Skeletal muscle tissue (tissue), 3 donors: ENCODE measurements at regions not wholly inside any gene's neighbourhood (a gene's known extent, or its start where the extent isn't known, plus 50 kb on each side); places are given as distances from the start of the nearest gene placed in this dataset.

Experiments used
- H3K27ac ChIP-seq: one replicate; pipeline ENCODE4 v1.7.0; 2013; ENCODE audit warnings: mild to moderate bottlenecking, low read depth, low read length, inconsistent platforms
- H3K27me3 ChIP-seq, 3 donors: one replicate each; pipeline ENCODE4 v1.7.0; 2013; ENCODE audit warnings: low read length in 3 of 3; ENCODE audit not compliant: control insufficient read depth in 3 of 3, insufficient read depth in 3 of 3
- H3K36me3 ChIP-seq, 3 donors: one replicate each; pipeline ENCODE4 v1.7.0; 2013; ENCODE audit warnings: low read length in 3 of 3; ENCODE audit not compliant: control insufficient read depth in 3 of 3, insufficient read depth in 3 of 3
- H3K4me1 ChIP-seq, 3 donors: one replicate each; pipeline ENCODE4 v1.7.0; 2013; ENCODE audit warnings: low read length in 3 of 3, mild to moderate bottlenecking in 3 of 3; ENCODE audit not compliant: control insufficient read depth in 3 of 3, insufficient read depth in 3 of 3
- H3K4me3 ChIP-seq, 3 donors: one replicate each; pipeline ENCODE4 v1.7.0; 2013; ENCODE audit warnings: low read length in 3 of 3
- H3K9ac ChIP-seq, 3 donors: one replicate each; pipeline ENCODE4 v1.7.0; 2013; ENCODE audit warnings: low read length in 3 of 3, mild to moderate bottlenecking in 3 of 3, moderate library complexity in 2 of 3, low read depth in 1 of 3
- H3K9me3 ChIP-seq, 3 donors: one replicate each; pipeline ENCODE4 v1.7.0; 2013; ENCODE audit warnings: low read length in 3 of 3; ENCODE audit not compliant: control insufficient read depth in 3 of 3
- donor health status: Osteomylitis.

DNA sequence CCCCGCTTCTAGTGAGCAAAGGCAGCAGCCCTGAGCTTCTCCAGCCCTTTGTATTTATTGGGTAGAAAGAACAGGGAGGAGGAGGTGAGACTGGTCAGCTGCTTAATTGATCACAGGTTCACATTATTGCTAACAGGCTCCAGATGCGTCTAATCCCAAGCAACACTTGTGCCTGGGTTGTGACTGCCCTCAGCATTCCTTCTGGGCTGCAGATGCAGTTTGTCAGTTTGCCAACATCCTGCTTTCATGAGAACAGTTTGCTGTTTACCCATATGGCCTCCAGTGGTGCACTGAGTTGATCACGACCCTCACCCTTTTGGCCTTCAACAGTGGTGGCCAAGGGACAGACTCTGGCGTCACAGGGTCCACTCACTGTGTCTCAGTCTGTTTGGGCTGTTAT is 159.5 kb upstream of the ZNF516 start:
- peaks cover 9 to 15% (median 10%) of the 10 kb centered on the region in 3 donors for H3K27me3 ChIP-seq
- no peak overlapping the region for H3K4me3 ChIP-seq

DNA sequence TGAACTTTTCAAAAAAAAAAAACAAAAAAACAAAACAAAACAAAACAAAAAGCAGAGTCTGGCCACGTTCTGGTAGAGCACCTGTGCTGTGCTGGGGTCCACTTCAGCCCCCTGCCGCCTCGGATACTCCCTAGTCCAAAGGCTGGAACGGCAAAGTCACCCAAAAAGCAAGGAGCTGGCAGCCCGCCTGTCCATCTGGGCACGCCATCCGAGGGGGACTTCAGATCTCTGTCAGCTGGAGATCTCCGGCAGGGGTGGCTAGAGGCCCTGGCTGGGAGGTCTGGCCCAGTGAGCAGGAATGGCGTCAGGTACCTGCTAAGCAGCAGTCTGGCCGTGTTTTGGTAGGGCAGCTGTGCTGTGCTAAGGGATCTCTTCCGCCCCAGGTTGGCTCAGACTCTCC is 152.3 kb upstream of the ZNF516 start:
- Histone ChIP-seq H3K9ac (no peak overlapping the region), H3K27ac (no peak overlapping the region)

More for the DNA sequence above, 159.5 kb upstream of the ZNF516 start:
- Histone ChIP-seq H3K36me3 (no peaks in the 10 kb centered on the region), H3K9me3 (no peaks in the 10 kb centered on the region), H3K27ac (no peak overlapping the region), H3K4me1 (no peaks in the 10 kb centered on the region), H3K9ac (no peak overlapping the region)

GRCh38 chr18:76644580-76644979 is 149.5 kb upstream of the ZNF516 start:
- no peak overlapping the region for H3K9ac ChIP-seq
- peaks cover 0 to 7% (median 6%) of the 10 kb centered on the region in 3 donors for H3K27me3 ChIP-seq
- no peak overlapping the region for H3K4me3 ChIP-seq
- H3K9me3 ChIP-seq, result no peaks in the 10 kb centered on the region
- no peaks in the 10 kb centered on the region for H3K36me3 ChIP-seq
- H3K4me1 ChIP-seq, result no peaks in the 10 kb centered on the region
- no peak overlapping the region for H3K27ac ChIP-seq

More for the DNA sequence above, 152.3 kb upstream of the ZNF516 start:
- Histone ChIP-seq H3K27me3 (peaks cover 0 to 9% (median 7%) of the 10 kb centered on the region in 3 donors), H3K36me3 (no peaks in the 10 kb centered on the region), H3K4me3 (no peak overlapping the region), H3K9me3 (no peaks in the 10 kb centered on the region), H3K4me1 (no peaks in the 10 kb centered on the region)

DNA sequence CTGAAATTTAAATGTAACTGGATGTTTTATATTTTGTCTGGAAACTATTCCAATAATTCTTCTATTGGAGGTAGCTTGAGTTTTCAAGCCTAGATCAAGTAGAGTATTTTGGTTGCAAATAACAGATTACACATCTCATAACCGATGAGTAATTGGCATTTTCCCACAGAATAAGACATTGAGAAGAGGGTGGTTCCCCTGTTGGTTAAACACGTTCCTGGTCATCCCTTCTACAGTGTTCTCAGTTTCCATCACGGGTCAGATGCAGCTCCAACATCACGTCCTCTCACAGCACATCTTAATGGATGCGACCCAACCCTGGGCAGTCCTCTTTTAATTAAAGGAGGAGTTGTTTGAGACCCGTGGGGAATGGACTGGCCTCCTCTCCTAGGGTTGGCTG is 149.0 kb upstream of the ZNF516 start:
- H3K9me3 ChIP-seq, result no peaks in the 10 kb centered on the region
- no peak overlapping the region for H3K4me3 ChIP-seq
- no peak overlapping the region for H3K9ac ChIP-seq
- peaks cover 0 to 7% (median 6%) of the 10 kb centered on the region in 3 donors for H3K27me3 ChIP-seq
- H3K27ac ChIP-seq, result no peak overlapping the region
- no peaks in the 10 kb centered on the region for H3K4me1 ChIP-seq
- no peaks in the 10 kb centered on the region for H3K36me3 ChIP-seq

- H3K27ac ChIP-seq, result no peak overlapping the region
- peaks cover 0 to 7% (median 6%) of the 10 kb centered on the region in 3 donors for H3K27me3 ChIP-seq
- no peak overlapping the region for H3K4me3 ChIP-seq
- no peak overlapping the region for H3K9ac ChIP-seq
- H3K9me3 ChIP-seq, result no peaks in the 10 kb centered on the region
- H3K4me1 ChIP-seq, result no peaks in the 10 kb centered on the region
- no peaks in the 10 kb centered on the region for H3K36me3 ChIP-seq
Observed at GRCh38 chr18:76643199-76643598, 148.2 kb upstream of the ZNF516 start.

GRCh38 chr18:76640438-76640837 is 145.4 kb upstream of the ZNF516 start:
- Histone ChIP-seq H3K4me1 (no peaks in the 10 kb centered on the region), H3K9me3 (no peaks in the 10 kb centered on the region), H3K27ac (no peak overlapping the region), H3K4me3 (no peak overlapping the region), H3K9ac (no peak overlapping the region), H3K36me3 (no peaks in the 10 kb centered on the region), H3K27me3 (no peaks in the 10 kb centered on the region)

DNA sequence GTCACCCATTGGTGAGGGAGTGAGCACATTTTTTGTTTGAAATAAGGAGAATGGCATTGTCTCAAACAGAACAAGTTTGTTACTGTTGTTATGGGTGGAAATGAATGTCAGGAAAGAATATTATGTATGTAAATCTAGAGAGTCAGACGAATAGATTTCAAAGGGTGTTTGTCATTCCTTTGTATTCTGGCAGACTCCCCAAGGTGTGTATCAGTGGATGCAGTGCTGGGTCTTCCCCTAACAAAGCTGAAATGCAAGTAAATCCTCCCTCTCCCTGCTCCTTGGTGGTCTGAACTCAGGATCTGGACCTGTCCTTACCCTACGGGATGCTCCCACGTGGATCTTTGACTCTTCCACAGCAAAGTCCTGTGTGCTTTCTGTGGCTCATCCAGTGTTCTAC is 139.5 kb upstream of the ZNF516 start:
- Histone ChIP-seq H3K4me1 (no peaks in the 10 kb centered on the region), H3K36me3 (no peaks in the 10 kb centered on the region), H3K9ac (no peak overlapping the region), H3K27ac (no peak overlapping the region), H3K27me3 (no peaks in the 10 kb centered on the region), H3K9me3 (no peaks in the 10 kb centered on the region), H3K4me3 (no peak overlapping the region)

DNA sequence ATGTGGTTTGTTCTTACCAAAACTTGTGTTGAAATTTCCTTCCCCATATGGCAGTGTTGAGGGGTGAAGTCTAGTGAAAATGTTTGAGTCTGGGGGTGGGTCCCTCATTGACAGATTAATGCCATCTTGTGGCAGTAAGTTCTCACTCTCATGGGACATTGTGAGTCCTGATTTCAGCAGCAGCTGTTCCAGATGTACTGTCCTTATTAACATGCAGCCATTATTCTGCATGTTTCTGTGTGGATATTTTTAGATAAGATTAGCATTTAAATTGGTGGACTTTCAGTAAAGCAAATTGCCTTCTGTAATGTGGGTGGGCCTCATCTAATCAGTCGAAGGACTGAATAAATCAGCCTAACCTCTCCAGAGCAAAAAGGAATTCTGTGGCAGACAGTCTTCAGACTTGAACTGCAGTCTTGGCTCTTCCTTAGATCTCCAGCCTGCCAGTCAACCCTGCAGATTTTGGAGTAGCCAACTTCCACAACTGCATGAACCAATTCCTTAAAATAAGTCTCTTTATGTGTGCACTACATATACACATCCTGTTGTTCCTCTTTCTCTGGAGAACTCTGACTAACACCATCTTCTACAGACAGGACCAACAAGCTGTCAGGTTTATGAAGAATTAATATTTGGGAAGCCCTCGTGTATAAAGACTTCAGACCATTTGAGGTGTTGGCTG is 138.7 kb upstream of the ZNF516 start:
- no peaks in the 10 kb centered on the region for H3K4me1 ChIP-seq
- H3K27me3 ChIP-seq, result no peaks in the 10 kb centered on the region

DNA sequence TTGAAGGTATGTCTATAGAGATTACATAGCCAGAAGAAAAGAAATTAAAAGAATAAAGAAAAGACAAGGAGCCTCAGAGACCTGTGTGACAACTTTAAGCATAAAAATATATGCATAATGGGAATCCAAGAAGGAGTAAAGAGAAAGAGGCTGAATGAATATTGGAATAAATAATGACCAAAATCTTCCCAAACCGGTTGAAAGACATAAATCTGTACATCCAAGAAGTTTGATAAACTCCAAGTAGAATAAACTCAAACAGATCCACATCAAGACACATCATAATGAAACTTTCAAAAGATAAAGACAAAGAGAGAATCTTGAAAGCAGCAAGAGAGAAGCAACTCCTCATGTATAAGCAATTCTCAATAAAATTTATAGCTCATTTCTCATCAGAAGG is 132.4 kb upstream of the ZNF516 start:
- Histone ChIP-seq H3K9ac (no peak overlapping the region), H3K9me3 (no peaks in the 10 kb centered on the region), H3K4me3 (no peak overlapping the region), H3K27me3 (no peaks in the 10 kb centered on the region), H3K27ac (no peak overlapping the region), H3K36me3 (no peaks in the 10 kb centered on the region), H3K4me1 (no peaks in the 10 kb centered on the region)

More for the DNA sequence above, 138.7 kb upstream of the ZNF516 start:
- H3K27ac ChIP-seq, result no peak overlapping the region
- H3K9ac ChIP-seq, result no peak overlapping the region
- no peaks in the 10 kb centered on the region for H3K9me3 ChIP-seq
- no peak overlapping the region for H3K4me3 ChIP-seq
- H3K36me3 ChIP-seq, result no peaks in the 10 kb centered on the region

DNA sequence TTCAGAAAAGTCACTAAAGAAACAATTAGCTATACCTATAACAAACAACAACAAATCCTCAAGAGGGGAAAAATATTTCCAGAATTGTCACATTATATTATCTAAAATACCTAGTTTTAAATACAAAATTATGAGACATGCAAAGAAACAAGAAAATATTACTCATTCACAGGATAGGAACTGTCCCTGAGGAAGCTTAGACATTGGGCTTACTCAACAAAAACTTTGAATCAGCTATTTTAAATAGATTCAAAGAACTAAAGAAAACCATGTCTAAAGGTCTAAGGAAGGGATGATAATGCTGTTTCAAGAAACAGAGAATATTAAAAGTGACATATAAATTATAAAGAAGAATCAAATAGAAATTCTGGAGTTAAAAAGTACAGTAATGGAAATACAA is 131.9 kb upstream of the ZNF516 start:
- no peak overlapping the region for H3K27ac ChIP-seq
- H3K27me3 ChIP-seq, result no peaks in the 10 kb centered on the region
- H3K36me3 ChIP-seq, result no peaks in the 10 kb centered on the region
- H3K4me1 ChIP-seq, result no peaks in the 10 kb centered on the region
- H3K9me3 ChIP-seq, result no peaks in the 10 kb centered on the region
- no peak overlapping the region for H3K9ac ChIP-seq
- no peak overlapping the region for H3K4me3 ChIP-seq
